ENCODE measurements at regions not wholly inside any gene's neighbourhood (a gene's known extent, or its start where the extent isn't known, plus 50 kb on each side); places are given as distances from the start of the nearest gene placed in this dataset.

DNA sequence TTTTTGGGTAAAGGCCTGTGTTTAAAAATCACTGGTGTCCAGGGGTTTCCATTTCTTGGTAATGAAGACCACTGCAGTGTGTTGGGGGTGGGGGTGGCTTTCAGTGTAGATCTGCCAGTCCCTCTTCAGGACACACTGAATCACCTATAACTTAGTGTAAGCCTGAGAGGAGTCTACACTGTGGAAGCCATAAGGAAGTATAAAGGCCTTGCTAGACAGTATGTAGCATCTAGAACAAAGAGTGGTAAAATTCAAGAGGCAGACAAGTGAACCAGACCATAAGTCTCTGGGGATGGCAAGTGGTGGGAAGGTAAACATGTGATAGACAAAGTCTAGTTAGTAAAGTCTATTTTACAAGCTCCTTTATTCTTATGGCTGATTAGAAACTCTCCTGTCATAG lies 191.8 kb downstream of the CCNG2 start:
- TF ChIP-seq EZH2 (IDR thresholded peaks at IDR 0.05; ENCODE audit: borderline replicate concordance, insufficient read depth, low read length, poor library complexity, severe bottlenecking) (no peak), TAF1 (IDR thresholded peaks at IDR 0.05; ENCODE audit: low read depth) (no peak)
- TF ChIP-seq, protein P1, sequence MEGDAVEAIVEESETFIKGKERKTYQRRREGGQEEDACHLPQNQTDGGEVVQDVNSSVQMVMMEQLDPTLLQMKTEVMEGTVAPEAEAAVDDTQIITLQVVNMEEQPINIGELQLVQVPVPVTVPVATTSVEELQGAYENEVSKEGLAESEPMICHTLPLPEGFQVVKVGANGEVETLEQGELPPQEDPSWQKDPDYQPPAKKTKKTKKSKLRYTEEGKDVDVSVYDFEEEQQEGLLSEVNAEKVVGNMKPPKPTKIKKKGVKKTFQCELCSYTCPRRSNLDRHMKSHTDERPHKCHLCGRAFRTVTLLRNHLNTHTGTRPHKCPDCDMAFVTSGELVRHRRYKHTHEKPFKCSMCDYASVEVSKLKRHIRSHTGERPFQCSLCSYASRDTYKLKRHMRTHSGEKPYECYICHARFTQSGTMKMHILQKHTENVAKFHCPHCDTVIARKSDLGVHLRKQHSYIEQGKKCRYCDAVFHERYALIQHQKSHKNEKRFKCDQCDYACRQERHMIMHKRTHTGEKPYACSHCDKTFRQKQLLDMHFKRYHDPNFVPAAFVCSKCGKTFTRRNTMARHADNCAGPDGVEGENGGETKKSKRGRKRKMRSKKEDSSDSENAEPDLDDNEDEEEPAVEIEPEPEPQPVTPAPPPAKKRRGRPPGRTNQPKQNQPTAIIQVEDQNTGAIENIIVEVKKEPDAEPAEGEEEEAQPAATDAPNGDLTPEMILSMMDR (IDR thresholded peaks at IDR 0.05; ENCODE audit: poor library complexity, severe bottlenecking), result no peak

Data from neural cell (in vitro differentiated cells).